ENCODE measurements at regions not wholly inside any gene's neighbourhood (a gene's known extent, or its start where the extent isn't known, plus 50 kb on each side); places are given as distances from the start of the nearest gene placed in this dataset.

DNA sequence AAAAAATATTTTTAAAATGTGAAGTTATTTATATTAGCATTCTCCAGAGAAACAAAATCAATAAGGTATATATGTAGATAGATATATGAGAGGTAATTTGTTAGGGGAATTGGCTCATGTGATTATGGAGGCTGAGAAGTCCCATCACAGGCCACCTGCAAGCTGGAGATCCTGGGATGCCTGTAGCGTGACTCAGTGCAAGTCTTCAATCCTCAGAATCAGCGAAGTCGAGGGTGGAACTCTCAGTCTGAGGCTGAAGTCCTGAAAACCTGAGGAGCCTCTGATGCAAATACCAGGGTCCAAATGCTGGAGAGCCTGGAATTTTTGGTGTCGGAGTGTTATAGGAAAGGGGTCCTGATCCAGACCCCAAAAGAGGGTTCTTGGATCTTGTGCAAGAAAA is 658.5 kb downstream of the USP25 start:
- intact Hi-C loops (cut with DNase I): no loop called here
- DNase-seq: no peak

DNA sequence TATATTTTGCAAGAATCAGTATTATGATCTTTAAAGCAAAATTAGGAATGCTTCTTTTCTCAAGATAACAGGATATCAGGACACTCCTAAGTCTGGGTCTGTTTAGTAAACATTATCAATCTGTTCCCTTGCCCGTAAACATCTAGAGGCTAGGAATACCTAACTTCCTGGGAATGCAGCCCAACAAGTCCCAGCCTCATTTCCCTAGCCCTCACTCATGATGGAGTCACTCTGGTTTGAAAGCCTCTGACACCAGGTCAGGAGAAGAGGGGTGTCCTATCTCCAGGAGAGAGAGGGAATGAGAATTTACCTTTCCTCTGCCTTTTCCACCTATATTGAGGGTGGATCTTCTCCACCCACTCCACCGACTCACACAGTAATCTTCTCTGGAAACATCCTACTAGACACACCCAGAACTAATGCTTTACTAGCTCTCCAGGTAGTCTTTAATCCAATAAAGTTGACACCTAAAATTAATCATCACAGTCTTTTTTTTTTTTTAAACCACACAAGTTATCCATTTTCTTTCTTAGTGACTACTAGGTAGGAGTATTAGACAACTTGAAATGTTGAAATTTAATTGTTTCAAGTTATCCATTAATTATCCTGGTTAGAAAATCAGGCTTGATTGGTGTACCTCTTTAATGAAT is 659.3 kb downstream of the USP25 start:
- intact Hi-C loops (cut with DNase I): no loop called here

GRCh38 chr21:16389643-16390042 is 659.9 kb downstream of the USP25 start:
- intact Hi-C loops (cut with DNase I): no loop called here
- DNase-seq: no peak

More for the DNA sequence above, 659.3 kb downstream of the USP25 start:
- no peak for DNase-seq

GRCh38 chr21:16395285-16395684 is 665.5 kb downstream of the USP25 start:
- intact Hi-C loops (cut with DNase I): no loop called here

GRCh38 chr21:16402752-16403151 is 673.0 kb downstream of the USP25 start:
- intact Hi-C loops (cut with DNase I): no loop called here

More at GRCh38 chr21:16395285-16395684, 665.5 kb downstream of the USP25 start:
- DNase-seq: no peak

DNA sequence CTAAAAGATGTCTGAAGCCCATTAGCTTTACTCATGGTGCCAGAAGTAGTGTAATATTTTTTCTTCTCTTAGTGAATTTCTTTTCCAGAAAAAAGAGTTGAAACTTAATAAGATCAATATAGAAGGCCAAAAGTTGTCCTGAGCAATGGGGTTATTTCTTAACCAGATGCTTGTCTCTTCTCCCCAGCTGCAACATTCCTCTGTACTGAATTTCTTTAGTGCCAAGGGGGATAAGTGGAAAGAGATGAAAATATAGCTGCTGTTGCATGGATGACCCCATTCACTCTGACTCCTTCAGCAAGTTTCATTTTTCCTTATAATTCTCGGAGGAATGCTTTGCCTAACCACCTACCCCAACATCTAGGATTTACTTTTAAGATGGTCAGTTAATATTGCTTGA is 675.0 kb downstream of the USP25 start:
- intact Hi-C loops (cut with DNase I): no loop called here
- no peak for DNase-seq

More at GRCh38 chr21:16402752-16403151, 673.0 kb downstream of the USP25 start:
- no peak for DNase-seq

DNA sequence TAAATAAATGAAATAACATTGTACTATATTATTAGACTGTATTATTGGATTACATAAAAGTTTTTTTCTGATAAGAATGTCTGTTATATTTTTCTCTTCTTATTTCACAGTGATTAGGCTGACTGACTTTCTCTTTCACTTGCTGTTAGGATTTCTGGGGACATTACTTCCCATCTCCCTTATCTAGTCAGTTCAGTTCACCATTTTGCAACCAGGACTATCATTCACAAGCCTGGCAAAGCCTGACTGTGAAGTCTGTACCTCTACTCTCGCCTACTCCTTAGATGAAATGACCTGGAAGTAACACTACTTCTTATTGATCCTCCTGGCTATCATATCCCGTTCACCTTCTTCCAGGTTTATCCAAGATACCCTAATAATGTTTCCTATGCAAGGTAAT is 676.6 kb downstream of the USP25 start:
- DNase-seq: no peak
- intact Hi-C loops (cut with DNase I): no loop called here

DNA sequence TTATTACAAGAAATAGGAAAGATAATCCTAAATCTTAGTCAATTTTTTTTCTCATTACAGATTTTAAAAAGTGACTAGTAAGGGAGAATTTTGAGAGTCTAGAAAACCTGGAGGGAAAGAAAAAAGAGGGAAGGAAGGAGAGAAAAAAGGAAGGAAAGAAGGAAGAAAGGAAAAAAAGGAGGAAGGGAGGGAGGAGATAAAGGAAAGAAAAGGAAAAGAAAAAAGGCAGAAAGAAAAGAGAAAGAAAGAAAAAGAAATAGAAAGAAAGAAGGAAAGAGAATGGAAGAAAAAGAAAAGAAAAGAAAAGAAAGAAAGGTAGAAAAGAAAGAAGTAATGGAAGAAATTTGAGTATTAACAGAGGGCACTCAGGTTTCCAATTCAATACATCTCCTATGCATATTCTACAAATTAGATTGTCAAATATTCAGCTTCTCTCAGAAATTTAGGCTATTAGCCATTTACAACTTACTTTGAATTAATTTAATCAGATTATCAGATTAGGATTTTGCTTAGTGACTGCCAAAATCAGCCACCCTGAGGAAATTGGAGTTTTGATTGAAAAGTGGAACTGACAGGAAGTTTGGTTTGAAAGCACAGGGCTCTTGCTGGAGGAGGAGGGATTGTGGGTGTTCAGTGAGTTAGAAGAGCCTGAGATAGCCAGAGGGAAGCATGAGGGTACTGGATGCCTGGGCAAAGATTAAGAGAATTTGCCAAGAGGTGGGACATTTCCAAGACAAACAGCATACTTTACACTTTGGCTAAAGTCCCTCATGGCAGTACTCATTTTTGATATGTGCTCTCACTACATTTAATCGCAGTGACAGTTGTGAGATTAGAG is 677.8 kb downstream of the USP25 start:
- intact Hi-C loops (cut with DNase I): no loop called here
- DNase-seq: no peak

DNA sequence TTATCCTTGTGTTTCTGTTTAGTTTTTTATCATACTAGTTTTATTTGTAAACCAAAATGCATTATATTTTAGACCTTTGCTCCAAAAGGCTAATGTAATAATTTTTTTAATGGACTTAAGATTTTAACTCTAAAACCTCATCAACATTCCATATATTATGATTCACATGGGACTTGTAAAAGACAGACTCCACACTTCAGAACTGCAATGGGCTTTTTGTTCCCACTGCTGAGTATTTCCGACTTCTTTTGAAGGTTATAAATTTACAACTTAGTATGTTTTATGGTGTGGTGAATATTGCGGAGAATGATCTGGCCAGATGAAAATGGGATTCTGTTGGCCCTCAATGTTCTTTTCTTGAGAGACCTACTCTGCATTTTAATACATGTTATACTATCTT is 678.5 kb downstream of the USP25 start:
- intact Hi-C loops (cut with DNase I): no loop called here
- DNase-seq: no peak

- no peak for DNase-seq
- intact Hi-C loops (cut with DNase I): no loop called here
Observed at GRCh38 chr21:16409352-16409751, 679.6 kb downstream of the USP25 start.

DNA sequence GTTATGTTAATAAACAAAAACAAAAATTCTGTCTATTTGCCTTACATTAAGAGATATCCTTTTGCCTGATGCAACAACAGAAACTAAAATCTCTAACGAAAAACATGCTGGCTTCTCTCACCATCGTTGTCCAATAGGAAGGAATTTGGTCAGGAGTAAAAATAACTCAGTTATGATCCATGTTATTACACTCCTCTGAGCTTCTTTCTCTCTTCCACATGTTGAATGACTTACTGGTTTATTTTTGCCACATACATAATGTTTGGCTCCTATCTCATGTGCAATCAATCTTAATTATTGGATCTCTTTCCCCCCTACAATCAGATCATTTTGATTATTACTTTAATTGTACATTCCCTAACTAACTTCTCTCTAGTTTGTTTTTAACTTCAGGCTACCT is 688.4 kb downstream of the USP25 start:
- DNase-seq: no peak
- intact Hi-C loops (cut with DNase I): loop anchor here (2.0 kb wide), 1 partner anchor 119 kb away; no protein-coding TSS in a partner anchor

- intact Hi-C loops (cut with DNase I): loop anchor here (2.0 kb wide), 1 partner anchor 118 kb away; no protein-coding TSS in a partner anchor
- no peak for DNase-seq
Observed at GRCh38 chr21:16418642-16419041, 688.9 kb downstream of the USP25 start.

GRCh38 chr21:16419188-16419921 is 689.6 kb downstream of the USP25 start:
- DNase-seq: peak; percentile 32 to 84 (median 44)
- intact Hi-C loops (cut with DNase I): loop anchor here (2.0 kb wide), 1 partner anchor 117 kb away; no protein-coding TSS in a partner anchor

DNA sequence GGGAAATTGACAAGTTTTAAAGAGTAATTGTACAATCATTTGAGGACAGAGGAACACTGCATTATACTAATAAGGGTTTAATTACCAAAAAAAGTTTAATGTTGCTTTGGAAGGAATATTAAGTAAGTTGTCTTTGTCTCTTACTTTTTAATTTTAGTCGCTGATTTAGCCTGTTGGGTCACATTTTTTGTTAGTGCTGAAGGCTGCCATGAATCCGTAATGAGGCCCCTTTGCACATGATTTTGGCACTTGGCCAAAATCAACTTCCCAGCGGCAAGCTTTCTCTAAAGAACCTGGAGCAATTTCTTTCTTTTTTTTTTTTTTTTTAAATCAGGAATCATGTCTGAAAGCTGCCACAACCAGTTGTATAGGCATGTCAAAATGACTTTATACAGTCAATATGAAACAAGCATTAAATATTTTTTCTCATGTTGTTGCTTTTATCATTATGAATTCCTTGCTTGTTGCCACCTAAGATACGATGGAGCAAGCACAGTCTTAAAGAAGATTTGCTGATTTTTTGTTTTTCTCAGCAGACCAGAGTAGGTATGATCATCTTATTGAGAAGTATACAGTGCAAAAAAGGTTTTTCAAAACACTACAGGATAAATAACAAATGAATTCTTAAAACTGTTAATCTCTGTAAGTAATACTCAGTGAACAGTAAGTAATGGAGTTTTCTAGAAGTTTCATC is 690.4 kb downstream of the USP25 start:
- peak in 6 of 10 donors; percentile 15 to 69 (median 40) for DNase-seq
- intact Hi-C loops (cut with DNase I): loop anchor here (5.0 kb wide), 1 partner anchor 348 kb away; no protein-coding TSS in a partner anchor

- intact Hi-C loops (cut with DNase I): loop anchor here (5.0 kb wide), 1 partner anchor 349 kb away; no protein-coding TSS in a partner anchor
- no peak for DNase-seq
Observed at GRCh38 chr21:16421007-16421406, 691.2 kb downstream of the USP25 start.

GRCh38 chr21:16421965-16422364 is 692.2 kb downstream of the USP25 start:
- intact Hi-C loops (cut with DNase I): loop anchor here (5.0 kb wide), 1 partner anchor 350 kb away; no protein-coding TSS in a partner anchor
- no peak for DNase-seq

DNA sequence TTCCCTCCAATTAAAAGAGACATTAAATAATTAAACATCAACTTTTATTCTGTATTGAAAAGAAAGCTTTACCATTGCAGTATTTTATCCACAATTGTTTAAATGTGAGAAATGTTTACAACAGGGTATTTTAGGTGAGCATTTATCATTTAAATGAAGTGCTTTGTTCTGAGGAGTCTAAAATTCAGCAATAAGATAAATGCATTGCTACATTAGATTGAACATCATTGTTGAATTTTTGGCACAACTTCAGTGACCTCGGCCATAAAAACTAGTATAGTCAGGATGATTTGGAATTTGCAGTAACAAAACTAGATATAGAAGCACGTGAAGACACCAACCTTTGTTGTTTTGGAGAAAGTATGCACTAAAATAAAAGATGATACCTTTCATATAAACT is 692.9 kb downstream of the USP25 start:
- intact Hi-C loops (cut with DNase I): loop anchor here (5.0 kb wide), 1 partner anchor 350 kb away; no protein-coding TSS in a partner anchor
- DNase-seq: no peak

GRCh38 chr21:16423921-16424320 is 694.1 kb downstream of the USP25 start:
- intact Hi-C loops (cut with DNase I): loop anchor here (5.0 kb wide), 1 partner anchor 352 kb away; no protein-coding TSS in a partner anchor

GRCh38 chr21:16424331-16424751 is 694.6 kb downstream of the USP25 start:
- no peak for DNase-seq
- intact Hi-C loops (cut with DNase I): loop anchor here (5.0 kb wide), 1 partner anchor 352 kb away; no protein-coding TSS in a partner anchor

More at GRCh38 chr21:16423921-16424320, 694.1 kb downstream of the USP25 start:
- DNase-seq: no peak

- no peak for DNase-seq
- intact Hi-C loops (cut with DNase I): no loop called here
Observed at GRCh38 chr21:16425376-16425775, 695.6 kb downstream of the USP25 start.

Data from posterior cingulate gyrus (tissue), 11 donors.